ENCODE measurements at regions not wholly inside any gene's neighbourhood (a gene's known extent, or its start where the extent isn't known, plus 50 kb on each side); places are given as distances from the start of the nearest gene placed in this dataset.
A peak's percentile ranks its signal among the peaks of the same experiment; 100 is the strongest.

DNA sequence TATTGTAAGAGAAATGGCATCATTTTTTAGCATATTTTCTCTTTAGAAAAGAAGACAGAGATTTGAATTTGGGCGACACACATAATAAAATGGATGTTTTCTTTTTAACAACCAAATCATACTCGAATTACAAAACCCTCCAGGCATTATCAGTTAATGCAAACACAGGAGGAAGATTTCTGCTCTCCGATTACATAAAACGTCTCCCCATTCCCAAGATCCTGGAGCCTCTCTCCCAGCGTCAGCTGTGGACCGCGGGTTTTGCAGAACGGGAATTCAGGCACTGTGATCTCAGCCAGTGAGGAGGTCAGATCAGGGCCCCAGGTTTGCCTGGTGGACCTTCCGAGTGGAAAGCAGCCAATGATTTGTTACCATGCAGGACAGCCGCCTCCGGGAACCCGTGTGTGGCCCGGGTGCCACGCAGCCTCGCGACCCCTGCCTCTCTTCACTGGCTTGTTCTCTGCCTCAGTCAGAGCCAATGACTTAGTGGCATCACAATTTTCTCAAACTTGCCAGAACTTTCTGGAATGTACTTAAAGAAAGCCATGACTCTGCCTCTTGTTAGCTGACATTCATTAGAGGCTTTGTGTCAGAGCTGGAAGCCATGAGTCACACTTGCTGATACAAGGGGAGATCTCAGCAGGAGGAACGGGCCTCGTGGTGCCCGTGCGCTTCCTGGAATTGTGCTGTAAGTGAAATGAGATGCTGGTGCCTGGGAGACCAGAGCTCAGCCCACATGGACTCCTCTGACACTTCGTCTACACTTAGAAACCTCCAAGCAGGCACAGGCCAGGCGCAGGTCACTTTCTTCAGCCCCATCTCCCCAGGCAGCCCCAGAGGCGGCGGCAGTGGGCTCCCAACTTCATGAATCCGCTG lies 246.1 kb downstream of the KLF6 start:
- DNase-seq (ENCODE audit: low spot score): peak; percentile 88

DNA sequence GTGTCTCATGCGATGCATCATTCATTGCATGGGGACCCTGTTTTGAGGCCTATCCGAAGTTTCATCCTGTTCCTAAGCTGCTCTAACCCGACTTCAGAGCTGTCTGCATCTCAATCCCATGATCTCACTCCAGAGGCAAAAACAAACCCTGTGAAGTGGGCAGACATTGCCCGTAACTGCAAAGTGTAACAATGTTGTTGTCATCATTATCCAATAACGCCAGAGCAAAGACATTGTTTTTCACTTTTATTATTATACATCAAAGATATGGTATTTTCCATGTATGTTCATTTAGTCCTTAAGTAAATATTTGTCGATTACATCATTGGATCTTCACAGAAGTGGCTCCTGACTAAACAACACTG lies 246.7 kb downstream of the KLF6 start:
- DNase-seq (ENCODE audit: low spot score): peak; percentile 23

DNA sequence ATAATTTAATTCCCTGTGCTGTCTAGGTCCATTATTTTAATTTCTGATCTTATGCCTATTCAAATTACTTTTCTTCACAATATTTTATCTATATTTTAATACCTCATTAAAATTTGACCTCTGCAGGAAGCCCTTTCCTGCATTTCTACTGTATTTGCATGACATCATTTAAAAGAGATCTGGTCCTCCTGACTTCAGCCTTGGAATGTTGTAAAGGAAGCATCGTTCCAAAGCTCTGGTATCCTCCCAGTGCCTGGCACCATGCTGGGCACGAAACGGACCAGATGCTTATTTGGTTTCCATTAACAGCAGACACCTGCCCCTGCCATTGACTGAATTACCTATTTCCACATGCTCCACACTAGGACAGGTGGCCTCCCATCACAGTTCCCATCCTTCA lies 247.5 kb downstream of the KLF6 start:
- DNase-seq (ENCODE audit: low spot score): no peak

DNA sequence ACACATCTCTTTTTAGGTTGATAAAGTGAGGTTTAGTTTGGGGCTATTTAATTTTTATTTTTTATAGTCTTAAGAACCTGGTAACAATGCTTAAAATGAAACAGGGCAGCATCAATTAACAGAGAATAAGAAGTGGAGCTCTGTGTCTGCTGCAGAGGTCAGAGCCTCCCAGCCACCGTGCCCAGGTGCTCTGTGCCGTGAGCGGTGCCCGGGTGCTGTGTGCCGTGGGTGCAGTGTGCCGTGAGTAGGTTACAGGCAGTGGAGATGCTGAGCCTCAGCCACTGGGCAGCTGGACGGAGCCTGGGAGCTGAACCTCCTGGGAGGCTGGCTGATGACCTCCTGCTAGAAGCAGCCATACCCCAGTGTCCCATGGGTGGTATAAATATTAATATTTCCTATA lies 250.0 kb downstream of the KLF6 start:
- no peak for DNase-seq (ENCODE audit: low spot score)

DNA sequence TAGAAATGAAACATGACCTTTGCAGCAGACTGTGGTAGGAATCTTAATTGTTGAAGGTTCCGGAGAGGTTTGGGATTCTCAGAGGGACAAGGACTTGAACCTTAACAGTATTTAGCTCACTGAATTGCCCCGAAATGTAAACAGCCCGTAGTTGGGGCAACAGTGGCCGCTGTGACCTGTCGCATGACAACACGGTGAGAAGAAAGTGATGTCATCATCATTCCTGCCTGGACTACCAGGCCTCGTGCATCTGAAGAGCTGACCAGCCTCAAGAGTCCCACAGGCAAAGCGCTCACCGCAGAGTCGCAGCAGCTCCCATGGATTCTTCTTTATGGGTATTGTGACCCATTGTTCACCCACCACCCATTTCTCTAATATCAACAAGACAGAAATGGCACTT lies 250.6 kb downstream of the KLF6 start:
- DNase-seq (ENCODE audit: low spot score): no peak

DNA sequence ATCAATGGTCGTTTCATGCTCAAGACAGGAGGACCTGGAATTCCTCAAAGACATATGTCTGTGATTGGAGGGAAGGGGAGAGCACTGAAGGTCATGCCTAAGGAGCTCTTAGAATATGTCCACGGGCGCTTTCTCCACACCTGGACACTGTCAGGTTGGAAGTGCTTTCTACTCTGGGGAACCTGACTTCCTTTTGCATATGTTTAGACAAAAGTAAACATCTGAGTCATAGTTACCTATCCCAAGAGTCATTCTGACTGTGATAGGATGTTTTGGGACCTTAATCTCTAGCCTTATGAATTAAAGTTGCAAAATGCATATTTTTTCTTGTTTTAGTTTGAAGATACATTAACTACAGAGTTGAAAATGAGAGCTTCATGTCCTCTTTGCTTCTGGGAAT lies 251.7 kb downstream of the KLF6 start:
- no peak for DNase-seq (ENCODE audit: low spot score)

DNA sequence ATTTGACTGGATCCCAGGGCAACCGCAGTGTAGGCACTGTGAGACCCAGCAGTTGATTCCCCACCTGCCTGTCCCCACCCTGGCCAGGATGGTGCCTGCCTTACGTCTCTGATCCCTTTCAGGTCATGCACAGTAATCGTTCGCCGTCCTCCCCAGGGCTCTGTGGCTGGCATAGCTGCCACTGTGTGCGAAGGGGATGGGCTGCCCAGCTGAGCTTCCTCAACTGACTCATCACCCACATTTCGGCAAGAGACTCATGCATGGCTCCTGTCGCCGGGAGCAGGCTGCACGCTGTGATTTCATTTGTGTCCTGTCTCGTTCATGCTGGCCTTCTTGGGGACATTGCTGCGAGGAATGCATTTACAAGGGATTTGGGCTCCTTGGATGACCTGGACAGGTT lies 252.4 kb downstream of the KLF6 start:
- DNase-seq (ENCODE audit: low spot score): no peak

DNA sequence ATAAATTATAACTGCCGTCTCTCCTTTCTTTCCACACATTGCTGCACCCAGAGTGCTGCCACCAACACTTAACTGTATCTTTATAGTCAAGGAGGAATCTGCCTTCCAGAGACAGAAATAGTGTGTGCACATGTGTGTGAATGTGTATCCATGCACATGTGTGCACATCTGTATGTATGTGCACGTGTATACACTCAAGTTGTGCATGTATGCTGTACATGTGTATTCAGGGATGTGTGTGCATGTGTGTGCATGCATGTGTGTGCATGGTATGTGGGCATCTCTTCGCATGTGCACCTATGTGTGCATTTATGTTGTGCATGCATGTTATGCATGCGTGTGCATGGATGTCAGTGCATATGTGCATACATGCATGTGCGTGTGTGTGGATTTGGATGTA lies 253.3 kb downstream of the KLF6 start:
- no peak for DNase-seq (ENCODE audit: low spot score)

DNA sequence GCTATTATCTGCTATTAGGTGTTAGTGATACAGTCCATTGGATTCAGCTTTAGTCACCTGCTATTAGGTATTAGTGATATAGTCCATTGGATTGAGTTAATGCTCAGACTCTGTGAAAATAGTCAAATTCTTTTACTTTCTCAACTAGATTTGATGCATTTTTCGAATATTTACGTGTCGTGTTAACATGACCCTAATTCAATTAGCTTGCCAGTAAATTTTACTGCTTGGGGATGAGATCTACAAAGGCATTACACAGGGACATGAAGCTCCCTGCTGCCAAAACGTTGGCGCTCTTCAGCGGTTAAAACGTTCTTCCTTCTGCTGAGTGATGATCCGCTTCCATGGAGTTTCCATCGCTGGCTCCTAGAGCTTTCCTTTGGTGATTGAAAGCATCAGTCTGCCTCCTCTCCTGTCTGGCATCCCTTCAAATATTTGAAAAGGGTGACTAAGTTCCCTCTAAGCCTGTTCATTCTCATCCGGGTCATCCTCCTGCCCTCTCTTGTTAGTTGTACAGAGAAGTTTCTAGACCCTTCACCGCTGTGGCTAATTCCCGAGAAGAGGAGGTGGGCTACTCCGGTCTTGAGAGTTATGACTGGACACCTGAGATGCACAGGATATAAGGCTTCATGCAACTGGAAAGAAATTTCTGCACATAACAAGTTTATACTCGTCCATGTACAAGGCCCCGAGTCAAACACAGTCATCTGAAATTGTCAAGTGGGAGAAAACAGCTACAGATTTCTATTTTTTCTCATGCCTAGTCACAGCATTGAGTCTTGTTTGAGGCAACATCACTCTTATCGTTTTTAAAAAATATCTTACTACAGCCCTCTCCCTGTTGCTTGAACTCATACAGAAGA lies 254.0 kb downstream of the KLF6 start:
- DNase-seq (ENCODE audit: low spot score): no peak

DNA sequence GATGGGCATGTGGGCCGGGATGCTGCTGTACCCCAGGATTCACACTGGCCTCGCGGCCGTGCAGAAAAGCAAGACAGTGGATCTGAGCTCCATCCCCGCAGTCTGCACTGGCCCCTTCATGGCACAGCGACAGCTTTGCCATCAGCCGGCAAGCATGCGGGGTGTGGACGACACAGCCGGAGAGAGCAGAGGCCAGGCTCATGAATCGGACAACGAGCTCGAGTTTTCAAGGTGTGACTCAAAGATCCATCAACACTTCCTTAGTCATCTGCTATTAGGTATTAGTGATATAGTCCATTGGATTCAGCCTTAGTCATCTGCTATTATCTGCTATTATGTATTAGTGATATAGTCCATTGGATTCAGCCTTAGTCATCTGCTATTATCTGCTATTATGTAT lies 254.7 kb downstream of the KLF6 start:
- no peak for DNase-seq (ENCODE audit: low spot score)

DNA sequence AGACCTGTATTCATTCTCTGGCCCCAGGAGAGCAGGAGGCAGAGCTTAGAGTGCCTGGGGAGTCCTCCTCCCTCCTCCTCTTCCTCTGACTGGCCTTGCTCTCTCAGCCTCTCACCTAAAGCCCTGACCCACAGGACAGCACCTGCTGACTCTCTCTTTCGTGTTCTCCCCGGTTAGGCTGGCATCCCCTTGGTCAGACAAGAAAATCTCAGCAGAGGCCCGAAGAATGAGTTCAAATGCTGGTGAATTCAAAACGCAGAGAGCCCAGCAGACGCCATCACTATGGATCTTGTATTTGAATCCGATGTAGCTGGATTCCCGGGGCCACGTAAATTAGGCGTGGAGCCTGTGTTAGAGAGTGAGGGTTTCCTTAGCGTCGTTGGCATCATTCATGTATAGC lies 255.3 kb downstream of the KLF6 start:
- no peak for DNase-seq (ENCODE audit: low spot score)

DNA sequence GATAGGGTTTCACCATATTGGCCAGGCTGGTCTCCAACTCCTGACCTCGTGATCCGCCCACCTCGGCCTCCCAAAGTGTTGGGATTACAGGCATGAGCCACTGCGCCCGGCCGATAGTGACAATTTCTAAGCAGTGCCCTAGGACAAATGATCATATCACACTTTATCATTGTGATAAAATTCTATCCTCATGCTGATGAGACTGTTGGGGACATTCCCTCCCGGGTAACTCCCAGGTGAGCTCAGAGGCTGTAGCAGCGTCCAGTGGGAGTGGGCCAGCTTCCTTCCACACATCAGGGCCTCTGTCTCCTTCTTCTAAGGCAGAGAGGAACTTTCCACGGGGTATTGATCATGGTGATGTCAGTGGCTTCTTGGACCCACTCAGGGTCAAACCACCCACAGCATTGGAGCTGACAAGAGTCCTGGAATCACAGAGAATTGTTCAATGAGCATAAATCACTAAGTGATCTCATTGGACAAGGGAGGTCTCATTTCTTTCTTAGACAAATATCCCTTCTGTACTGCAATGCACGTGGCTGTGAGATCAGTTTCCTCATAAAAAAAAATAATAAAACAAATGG lies 256.1 kb downstream of the KLF6 start:
- DNase-seq (ENCODE audit: low spot score): no peak

DNA sequence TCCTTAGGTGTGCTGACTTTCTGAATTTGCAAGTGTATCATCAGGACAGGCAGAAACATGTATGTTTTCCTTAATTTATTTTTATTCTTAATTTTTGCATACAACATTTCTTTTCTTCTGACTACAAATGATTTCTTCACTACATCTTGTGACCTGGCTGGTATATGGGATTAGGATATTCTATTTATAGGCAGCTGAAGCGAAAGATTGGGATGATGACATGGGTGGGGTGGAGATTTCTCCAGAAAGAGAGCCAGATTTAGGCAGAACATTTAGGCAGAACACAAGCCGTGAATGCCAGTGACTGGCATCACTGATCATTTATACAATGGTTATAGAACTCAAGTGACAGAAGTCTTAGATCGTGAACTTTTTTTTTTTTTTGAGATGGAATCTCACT lies 256.7 kb downstream of the KLF6 start:
- DNase-seq (ENCODE audit: low spot score): peak; percentile 27

DNA sequence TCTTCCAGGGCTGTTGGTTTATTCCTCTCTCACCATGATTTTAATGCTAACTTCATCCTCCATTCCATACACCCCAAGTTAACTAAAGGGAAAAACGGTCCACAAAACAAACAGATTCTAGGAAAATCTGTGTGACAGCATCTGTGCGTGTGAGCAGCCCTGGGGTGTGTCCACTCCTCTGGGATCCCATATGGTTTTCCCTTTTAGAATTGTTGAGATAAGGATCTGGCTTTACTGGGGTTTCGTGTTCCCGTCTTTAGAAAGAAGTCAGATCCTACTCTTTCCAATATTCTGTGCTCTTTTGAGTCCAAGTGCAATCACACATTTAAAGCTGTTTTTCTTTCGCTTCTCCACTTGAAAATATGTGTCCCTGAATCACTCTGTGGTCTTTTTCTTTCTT lies 257.1 kb downstream of the KLF6 start:
- peak; percentile 64 for DNase-seq (ENCODE audit: low spot score)

DNA sequence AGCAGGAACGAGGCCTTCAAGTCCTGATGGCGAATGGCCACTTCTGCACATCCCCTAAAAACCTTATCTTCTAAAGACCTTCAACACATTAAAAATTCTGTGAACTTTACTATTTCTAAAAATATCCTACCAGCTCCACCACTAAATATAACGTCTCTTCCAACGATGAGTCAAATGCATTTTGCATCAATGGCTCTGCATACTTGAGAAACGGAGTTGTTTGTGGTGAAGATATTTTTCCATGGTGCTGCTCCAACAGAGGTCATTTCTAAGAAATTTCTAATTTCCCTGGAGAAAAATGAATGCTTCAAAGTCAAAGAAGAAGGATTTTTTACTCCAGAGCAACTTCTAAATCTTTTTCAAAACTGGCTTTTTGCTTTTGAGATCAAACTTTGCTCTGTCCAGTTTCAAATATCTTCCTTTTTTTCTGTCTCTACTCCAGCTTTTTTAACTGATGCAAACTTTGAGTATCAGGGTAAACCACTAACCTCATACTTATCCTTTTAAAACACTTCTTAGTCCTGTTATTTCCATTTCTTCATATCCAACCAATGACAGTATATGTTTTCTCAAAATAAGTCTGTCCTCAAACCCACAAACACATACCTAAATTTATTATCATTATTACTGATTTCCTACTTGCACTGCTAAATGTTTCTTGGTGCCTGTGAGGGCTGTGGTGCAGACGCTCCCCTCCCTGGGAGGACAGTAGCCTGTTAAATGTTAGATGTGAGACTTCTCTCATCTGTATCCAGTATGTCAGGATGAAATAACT lies 258.1 kb downstream of the KLF6 start:
- peak; percentile 71 for DNase-seq (ENCODE audit: low spot score)

DNA sequence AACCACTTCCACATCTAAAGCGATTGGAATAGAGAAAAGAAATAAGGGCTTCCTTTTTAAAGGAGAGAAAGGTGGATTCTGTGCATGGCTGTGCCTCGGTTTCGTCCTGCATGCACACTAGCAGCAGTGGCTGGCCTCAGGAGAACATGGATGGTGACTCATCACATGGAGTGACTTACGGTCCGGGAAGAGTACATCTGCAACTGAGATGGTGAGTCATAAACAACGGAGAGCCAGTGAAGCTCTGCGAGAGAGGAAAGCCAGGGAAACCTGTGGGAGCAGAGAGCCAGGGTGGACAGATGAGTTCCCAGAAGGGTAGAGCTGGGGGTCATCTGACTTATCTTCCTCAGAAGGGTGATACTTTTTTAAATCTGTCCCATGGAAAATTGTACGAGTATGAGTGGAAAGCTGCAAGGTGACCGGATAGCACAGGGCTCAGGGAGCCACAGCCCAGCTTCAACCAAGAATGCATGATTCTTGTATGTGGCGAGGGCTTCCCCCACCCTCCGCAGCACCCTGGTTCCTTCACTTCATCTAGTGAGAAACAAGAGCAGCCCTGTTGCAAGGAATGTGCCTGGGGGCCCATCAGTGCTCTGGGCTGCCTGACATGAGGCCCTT lies 259.1 kb downstream of the KLF6 start:
- DNase-seq (ENCODE audit: low spot score): peak; percentile 93

DNA sequence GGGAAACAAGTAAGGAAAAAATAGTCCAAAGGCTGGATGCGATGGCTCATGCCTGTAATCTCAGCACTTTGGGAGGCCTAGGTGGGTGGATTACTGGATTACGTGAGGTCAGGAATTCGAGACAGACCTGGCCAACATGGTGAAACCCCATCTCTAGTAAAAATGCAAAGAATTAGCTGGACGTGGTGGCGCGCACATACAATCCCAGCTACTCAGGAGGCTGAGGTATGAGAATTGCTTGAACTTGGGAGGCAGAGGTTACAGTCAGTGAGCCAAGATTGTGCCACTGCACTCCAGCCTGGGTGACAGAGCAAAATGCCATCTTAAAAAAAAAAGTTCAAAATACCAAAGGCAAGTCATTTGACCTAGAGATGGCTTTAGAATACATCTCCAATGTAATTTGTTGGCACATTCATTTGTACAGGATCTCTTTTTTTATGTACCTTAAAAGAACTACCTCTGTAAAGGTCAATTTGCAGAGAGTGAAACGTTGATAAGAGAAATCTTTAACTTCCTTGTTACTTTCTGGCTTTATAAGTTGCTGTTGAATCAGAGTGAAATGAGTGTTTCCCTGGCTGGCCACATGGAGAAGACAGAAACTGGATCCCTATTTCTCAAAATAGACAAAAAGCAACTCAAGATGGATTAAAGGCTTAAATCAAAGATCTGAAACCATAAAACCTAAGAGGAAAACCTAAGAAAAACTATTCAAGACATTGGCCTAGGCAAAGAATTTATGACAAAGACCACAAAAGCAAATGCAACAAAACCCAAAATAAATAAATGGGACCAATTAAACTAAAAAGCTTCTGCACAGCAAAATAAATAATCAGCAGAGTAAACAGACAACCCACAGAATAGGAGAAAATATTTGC lies 260.7 kb downstream of the KLF6 start:
- no peak for DNase-seq (ENCODE audit: low spot score)

DNA sequence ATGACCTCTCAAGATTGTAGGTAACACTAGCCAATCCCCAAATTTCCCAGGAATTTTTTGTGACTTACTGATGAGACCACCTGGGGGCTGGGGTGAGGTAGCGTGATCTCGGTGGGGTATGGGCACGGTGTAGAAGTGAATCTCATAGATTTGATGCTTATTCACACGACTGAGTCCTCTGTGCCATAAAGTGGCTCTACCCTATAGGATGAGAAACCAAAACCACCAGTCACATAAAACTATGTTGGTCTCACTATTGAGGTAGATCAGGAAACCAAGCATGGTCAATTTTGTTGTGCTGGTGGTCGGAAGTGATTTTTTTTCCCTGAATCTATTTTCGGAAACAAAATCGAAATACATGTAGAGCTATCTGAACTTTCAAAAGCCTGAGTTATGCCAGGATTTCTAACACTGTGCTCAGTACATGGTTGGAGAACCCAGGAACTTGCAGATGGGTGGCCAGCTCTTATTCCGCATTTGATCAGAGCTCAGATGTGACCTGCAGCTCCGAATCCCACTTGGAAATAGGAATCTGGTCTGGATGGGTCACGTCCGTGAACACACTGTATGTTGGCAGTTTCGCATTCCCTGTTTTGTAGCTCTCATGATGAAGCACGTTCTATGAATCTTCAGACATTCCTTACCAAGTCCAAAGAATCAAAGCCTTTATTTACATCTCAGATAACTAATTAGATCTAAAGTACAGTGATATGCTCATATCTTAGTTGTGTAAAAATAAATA lies 261.5 kb downstream of the KLF6 start:
- DNase-seq (ENCODE audit: low spot score): no peak

DNA sequence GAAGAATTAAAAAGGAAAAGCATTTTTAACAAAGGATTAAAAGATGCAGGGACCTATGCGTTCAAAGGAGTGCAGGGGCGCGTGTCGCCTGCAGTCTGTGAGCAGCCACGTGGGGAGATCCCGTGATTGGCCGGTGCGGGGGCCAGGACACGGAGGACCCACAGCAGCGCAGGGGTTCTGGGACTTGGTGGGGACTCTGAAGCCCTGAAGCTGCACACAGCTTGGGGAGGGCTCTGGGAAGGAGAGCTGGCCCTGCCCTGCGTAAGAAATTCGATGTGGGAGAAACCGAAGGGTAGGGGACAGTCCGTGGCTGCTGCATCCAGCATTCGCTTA lies 268.1 kb downstream of the KLF6 start:
- no peak for DNase-seq (ENCODE audit: low spot score)

DNA sequence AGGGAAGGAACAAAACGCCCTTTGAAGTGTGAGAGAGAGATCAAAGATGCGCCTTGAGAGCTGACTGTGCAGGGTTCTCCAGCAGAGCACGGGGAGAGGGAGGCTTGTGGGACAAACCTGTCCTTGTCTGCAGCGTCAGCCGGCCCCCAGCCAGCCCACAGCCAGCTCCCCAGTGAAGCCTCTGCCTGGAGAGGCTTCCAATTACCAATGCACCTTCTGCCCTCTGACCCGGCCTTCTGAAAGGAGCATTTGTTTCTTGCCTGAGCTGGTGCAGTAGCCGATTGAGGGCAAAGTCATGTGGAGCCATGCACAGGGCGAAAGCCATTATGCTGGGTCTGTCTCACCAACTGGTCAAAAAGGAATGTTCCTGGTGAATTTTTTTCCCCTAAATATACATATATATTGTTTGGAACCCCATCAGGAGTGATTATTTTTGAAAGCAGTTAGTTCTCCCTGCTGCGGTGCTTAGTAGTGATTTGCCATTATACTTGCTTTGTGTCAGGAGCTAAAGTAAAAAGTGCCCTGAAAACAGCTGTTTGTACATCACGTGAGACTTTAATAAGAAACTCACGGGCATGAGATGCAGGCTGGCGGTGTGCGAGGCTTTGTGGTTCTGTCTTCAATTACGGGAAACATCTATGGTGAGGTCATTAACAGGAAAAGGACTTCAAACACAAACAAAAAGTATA lies 268.6 kb downstream of the KLF6 start:
- peak; percentile 49 for DNase-seq (ENCODE audit: low spot score)
